NCI-H526 treated with DMSO at 0.1 percent for 48 hours (cell line): ENCODE measurements at regions not wholly inside any gene's neighbourhood (a gene's known extent, or its start where the extent isn't known, plus 50 kb on each side); places are given as distances from the start of the nearest gene placed in this dataset.
A peak's percentile ranks its signal among the peaks of the same experiment; 100 is the strongest.
"Not testable (repeated sequence)": the region's sequence is repeated elsewhere in the genome, so short reads cannot be mapped to it uniquely, and the experiment has no call there.

Experiments used
- DNase-seq: peaks from one replicate; lab custom pipeline; 2025; lab: John Stamatoyannopoulos, UW

GRCh38 chr7:68754414-68754813 is 843.9 kb upstream of the AUTS2 start:
- no peak for DNase-seq

- DNase-seq = no peak
These were observed 841.2 kb upstream of the AUTS2 start for GRCh38 chr7:68756986-68757495.

- DNase-seq = no peak
These were observed 837.7 kb upstream of the AUTS2 start for GRCh38 chr7:68760556-68760955.

GRCh38 chr7:68767462-68767861 is 830.8 kb upstream of the AUTS2 start:
- no peak for DNase-seq

- no peak for DNase-seq
These were observed 827.6 kb upstream of the AUTS2 start for GRCh38 chr7:68770649-68771048.

- DNase-seq = no peak
These were observed 821.9 kb upstream of the AUTS2 start for GRCh38 chr7:68776326-68776725.

GRCh38 chr7:68783684-68784083 is 814.6 kb upstream of the AUTS2 start:
- no peak for DNase-seq

GRCh38 chr7:68785036-68785435 is 813.2 kb upstream of the AUTS2 start:
- DNase-seq = no peak

- DNase-seq = no peak
These were observed 810.7 kb upstream of the AUTS2 start for GRCh38 chr7:68787566-68787965.

GRCh38 chr7:68788529-68788928 is 809.7 kb upstream of the AUTS2 start:
- DNase-seq = not testable (repeated sequence)

- no peak for DNase-seq
These were observed 808.7 kb upstream of the AUTS2 start for GRCh38 chr7:68789597-68789996.

- DNase-seq = no peak
These were observed 805.9 kb upstream of the AUTS2 start for GRCh38 chr7:68792351-68792750.

GRCh38 chr7:68793513-68793912 is 804.8 kb upstream of the AUTS2 start:
- no peak for DNase-seq

- DNase-seq = no peak
These were observed 798.0 kb upstream of the AUTS2 start for GRCh38 chr7:68800316-68800715.

GRCh38 chr7:68805159-68805558 is 793.1 kb upstream of the AUTS2 start:
- no peak for DNase-seq

GRCh38 chr7:68807666-68808065 is 790.6 kb upstream of the AUTS2 start:
- DNase-seq = no peak

GRCh38 chr7:68813551-68814080 is 784.7 kb upstream of the AUTS2 start:
- DNase-seq = peak; percentile 49

- DNase-seq = no peak
These were observed 781.8 kb upstream of the AUTS2 start for GRCh38 chr7:68816491-68816890.

- no peak for DNase-seq
These were observed 778.0 kb upstream of the AUTS2 start for GRCh38 chr7:68820321-68820720.

- no peak for DNase-seq
These were observed 776.4 kb upstream of the AUTS2 start for GRCh38 chr7:68821846-68822245.

- no peak for DNase-seq
These were observed 774.1 kb upstream of the AUTS2 start for GRCh38 chr7:68823996-68824780.

GRCh38 chr7:68828575-68828974 is 769.7 kb upstream of the AUTS2 start:
- DNase-seq = no peak

GRCh38 chr7:68833422-68833821 is 764.9 kb upstream of the AUTS2 start:
- no peak for DNase-seq

- DNase-seq = no peak
These were observed 759.3 kb upstream of the AUTS2 start for GRCh38 chr7:68839014-68839413.
